ENCODE measurements at regions not wholly inside any gene's neighbourhood (a gene's known extent, or its start where the extent isn't known, plus 50 kb on each side); places are given as distances from the start of the nearest gene placed in this dataset.

DNA sequence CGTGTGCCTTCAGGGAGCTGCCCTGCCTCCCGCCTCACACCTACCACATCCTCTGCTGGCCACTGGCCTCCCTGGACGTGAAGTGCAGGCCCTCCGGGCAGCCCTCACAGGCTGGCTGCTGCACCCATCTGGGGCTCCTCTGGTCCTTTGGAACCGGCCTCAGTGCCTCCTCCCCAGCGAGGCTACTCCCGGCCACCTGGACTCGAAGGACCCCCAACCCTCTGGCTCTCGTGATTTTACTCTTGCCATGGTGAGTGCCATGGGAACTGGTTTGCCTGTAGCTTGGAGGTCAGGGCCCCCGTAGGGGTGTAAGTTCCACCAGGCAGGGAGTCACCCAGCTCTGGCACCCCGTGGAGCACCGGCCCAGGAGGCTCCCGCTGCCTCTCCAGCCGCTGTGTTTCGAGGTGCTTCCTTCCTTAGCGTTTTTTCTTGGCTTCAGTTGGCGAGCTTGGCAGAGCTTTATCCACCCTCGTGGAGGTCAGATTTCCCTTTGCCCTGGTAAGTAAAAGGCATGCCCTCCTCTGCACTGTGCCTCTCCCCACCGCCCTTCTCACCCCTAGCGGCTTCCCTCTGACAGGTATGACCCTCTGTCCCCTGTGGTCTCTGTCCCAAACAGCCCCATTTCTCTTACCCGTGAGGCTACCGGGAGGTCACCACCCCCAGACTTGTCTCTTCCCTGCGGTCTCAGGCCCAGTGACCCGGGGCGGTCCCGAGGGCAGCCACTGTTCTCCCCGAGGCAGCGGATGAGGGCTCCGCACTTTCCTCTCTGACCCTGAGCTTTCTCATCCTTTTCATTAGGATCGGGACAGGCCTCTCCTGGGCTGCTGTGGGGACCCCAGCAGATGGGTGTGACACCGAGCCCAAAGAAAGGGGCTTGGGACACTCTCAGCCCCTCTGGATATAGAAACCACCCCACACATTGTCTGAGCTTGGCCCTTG lies 203.1 kb upstream of the C14orf180 start:
- Mint-ChIP-seq H3K27me3 (ENCODE audit: low read depth) (peaks cover 3% of the 10 kb centered on the region; the same call in 1 of the 2 replicates), H3K36me3 (peaks cover 4% of the 10 kb centered on the region; the same call in 1 of the 2 replicates), H3K9me3 (peaks cover 24% of the 10 kb centered on the region), H3K4me1 (no peaks in the 10 kb centered on the region), H3K27ac (no peak overlapping the region), H3K4me3 (no peak overlapping the region)
- ChIA-PET POLR2A (no interaction called here), CTCF (interaction anchor here (1.6 kb wide), 1 partner anchor 15 kb away, joined by 3 read pairs; no protein-coding TSS in a partner anchor)
- ATAC-seq = no peak
- DNase-seq (ENCODE audit: low spot score) = no peak
- TF ChIP-seq GABPB1 (CRISPR knock-in tag; IDR thresholded peaks at IDR 0.05) (no peak), NFE2L1 (CRISPR knock-in tag; IDR thresholded peaks at IDR 0.05) (no peak), FOXJ3 (CRISPR knock-in tag; IDR thresholded peaks at IDR 0.05; ENCODE audit: borderline replicate concordance) (no peak), KAT7 (CRISPR knock-in tag; IDR thresholded peaks at IDR 0.05; ENCODE audit: borderline replicate concordance) (no peak), ATF1 (CRISPR knock-in tag; IDR thresholded peaks at IDR 0.05) (no peak), ZNF671 (CRISPR knock-in tag; IDR thresholded peaks at IDR 0.05) (no peak), FOXK1 (CRISPR knock-in tag; IDR thresholded peaks at IDR 0.05) (no peak), SP1 (CRISPR knock-in tag; conservative IDR thresholded peaks at IDR 0.05) (no peak), ZNF121 (CRISPR knock-in tag; IDR thresholded peaks at IDR 0.05) (no peak), SMAD3 (CRISPR knock-in tag; IDR thresholded peaks at IDR 0.05; ENCODE audit: borderline replicate concordance) (no peak), ESRRA (CRISPR knock-in tag; IDR thresholded peaks at IDR 0.05; ENCODE audit: borderline replicate concordance) (no peak)
- TF ChIP-seq, protein P1, sequence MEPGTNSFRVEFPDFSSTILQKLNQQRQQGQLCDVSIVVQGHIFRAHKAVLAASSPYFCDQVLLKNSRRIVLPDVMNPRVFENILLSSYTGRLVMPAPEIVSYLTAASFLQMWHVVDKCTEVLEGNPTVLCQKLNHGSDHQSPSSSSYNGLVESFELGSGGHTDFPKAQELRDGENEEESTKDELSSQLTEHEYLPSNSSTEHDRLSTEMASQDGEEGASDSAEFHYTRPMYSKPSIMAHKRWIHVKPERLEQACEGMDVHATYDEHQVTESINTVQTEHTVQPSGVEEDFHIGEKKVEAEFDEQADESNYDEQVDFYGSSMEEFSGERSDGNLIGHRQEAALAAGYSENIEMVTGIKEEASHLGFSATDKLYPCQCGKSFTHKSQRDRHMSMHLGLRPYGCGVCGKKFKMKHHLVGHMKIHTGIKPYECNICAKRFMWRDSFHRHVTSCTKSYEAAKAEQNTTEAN (CRISPR knock-in tag; IDR thresholded peaks at IDR 0.05) = no peak
- TF ChIP-seq, protein P2, sequence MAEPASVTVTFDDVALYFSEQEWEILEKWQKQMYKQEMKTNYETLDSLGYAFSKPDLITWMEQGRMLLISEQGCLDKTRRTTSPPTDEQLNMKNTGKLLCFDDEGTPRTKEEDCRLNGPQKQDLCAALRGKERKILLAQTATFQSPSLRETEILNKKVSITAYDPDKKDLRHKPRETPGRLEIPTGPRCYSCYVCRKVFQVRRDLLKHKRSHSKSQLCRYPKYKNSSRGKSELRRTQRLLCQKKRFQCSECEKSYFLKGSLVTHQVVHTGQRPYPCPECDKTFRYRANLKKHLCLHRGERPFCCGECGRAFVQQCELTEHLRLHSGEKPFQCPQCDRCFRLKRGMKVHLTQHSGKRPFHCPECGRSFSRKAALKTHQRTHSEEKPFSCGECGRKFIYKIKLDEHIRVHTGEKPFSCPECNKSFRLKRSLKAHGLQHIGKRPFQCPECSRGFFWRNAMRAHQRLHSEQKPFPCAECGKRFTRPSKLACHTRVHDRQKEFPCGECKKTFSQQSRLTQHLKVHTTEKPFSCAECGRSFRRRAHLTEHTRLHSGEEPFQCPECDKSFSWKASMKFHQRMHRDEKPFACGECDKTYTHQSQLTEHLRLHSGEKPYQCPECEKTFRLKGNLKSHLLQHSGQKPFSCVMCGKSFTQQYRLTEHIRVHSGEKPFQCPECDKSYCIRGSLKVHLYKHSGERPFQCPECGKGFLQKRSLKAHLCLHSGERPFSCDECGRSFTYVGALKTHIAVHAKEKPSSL (CRISPR knock-in tag; conservative IDR thresholded peaks at IDR 0.05) = no peak
- TF ChIP-seq, protein P3, sequence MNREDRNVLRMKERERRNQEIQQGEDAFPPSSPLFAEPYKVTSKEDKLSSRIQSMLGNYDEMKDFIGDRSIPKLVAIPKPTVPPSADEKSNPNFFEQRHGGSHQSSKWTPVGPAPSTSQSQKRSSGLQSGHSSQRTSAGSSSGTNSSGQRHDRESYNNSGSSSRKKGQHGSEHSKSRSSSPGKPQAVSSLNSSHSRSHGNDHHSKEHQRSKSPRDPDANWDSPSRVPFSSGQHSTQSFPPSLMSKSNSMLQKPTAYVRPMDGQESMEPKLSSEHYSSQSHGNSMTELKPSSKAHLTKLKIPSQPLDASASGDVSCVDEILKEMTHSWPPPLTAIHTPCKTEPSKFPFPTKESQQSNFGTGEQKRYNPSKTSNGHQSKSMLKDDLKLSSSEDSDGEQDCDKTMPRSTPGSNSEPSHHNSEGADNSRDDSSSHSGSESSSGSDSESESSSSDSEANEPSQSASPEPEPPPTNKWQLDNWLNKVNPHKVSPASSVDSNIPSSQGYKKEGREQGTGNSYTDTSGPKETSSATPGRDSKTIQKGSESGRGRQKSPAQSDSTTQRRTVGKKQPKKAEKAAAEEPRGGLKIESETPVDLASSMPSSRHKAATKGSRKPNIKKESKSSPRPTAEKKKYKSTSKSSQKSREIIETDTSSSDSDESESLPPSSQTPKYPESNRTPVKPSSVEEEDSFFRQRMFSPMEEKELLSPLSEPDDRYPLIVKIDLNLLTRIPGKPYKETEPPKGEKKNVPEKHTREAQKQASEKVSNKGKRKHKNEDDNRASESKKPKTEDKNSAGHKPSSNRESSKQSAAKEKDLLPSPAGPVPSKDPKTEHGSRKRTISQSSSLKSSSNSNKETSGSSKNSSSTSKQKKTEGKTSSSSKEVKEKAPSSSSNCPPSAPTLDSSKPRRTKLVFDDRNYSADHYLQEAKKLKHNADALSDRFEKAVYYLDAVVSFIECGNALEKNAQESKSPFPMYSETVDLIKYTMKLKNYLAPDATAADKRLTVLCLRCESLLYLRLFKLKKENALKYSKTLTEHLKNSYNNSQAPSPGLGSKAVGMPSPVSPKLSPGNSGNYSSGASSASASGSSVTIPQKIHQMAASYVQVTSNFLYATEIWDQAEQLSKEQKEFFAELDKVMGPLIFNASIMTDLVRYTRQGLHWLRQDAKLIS (CRISPR knock-in tag; IDR thresholded peaks at IDR 0.05; ENCODE audit: borderline replicate concordance) = no peak

DNA sequence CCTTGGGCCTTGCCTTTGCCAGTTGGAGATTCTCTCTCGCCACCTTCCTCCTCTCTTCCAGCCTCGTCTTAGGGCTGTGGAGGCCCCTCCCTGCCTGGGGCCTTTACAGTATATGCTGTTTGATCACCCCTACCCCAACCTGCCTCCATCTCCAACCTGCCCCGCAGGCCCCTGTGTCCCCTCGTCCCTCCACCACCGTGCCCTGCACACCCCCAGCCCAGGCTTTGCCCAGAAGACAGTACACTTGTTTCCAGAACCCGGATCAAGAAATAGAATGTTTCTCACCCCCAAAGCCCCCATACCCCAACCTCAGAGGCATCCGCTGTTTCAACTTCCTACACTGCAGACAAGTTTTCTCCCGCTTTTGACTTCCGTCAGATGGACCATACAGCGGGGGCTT lies 202.3 kb upstream of the C14orf180 start:
- POLR2A ChIA-PET = no interaction called here
- Mint-ChIP-seq H3K27me3 (ENCODE audit: low read depth) (peaks cover 3% of the 10 kb centered on the region; the same call in 1 of the 2 replicates), H3K9me3 (peaks cover 28% of the 10 kb centered on the region), H3K4me1 (no peaks in the 10 kb centered on the region), H3K4me3 (no peak overlapping the region), H3K36me3 (peaks cover 6% of the 10 kb centered on the region; the same call in 1 of the 2 replicates), H3K27ac (no peak overlapping the region)
- CTCF ChIA-PET = interaction anchor here (1.6 kb wide), 1 partner anchor 14 kb away, joined by 3 read pairs; no protein-coding TSS in a partner anchor
- DNase-seq (ENCODE audit: low spot score) (no peak), ATAC-seq (no peak)
- TF ChIP-seq, protein P4, sequence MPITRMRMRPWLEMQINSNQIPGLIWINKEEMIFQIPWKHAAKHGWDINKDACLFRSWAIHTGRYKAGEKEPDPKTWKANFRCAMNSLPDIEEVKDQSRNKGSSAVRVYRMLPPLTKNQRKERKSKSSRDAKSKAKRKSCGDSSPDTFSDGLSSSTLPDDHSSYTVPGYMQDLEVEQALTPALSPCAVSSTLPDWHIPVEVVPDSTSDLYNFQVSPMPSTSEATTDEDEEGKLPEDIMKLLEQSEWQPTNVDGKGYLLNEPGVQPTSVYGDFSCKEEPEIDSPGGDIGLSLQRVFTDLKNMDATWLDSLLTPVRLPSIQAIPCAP (CRISPR knock-in tag; IDR thresholded peaks at IDR 0.05) = no peak
- TF ChIP-seq, protein P5, sequence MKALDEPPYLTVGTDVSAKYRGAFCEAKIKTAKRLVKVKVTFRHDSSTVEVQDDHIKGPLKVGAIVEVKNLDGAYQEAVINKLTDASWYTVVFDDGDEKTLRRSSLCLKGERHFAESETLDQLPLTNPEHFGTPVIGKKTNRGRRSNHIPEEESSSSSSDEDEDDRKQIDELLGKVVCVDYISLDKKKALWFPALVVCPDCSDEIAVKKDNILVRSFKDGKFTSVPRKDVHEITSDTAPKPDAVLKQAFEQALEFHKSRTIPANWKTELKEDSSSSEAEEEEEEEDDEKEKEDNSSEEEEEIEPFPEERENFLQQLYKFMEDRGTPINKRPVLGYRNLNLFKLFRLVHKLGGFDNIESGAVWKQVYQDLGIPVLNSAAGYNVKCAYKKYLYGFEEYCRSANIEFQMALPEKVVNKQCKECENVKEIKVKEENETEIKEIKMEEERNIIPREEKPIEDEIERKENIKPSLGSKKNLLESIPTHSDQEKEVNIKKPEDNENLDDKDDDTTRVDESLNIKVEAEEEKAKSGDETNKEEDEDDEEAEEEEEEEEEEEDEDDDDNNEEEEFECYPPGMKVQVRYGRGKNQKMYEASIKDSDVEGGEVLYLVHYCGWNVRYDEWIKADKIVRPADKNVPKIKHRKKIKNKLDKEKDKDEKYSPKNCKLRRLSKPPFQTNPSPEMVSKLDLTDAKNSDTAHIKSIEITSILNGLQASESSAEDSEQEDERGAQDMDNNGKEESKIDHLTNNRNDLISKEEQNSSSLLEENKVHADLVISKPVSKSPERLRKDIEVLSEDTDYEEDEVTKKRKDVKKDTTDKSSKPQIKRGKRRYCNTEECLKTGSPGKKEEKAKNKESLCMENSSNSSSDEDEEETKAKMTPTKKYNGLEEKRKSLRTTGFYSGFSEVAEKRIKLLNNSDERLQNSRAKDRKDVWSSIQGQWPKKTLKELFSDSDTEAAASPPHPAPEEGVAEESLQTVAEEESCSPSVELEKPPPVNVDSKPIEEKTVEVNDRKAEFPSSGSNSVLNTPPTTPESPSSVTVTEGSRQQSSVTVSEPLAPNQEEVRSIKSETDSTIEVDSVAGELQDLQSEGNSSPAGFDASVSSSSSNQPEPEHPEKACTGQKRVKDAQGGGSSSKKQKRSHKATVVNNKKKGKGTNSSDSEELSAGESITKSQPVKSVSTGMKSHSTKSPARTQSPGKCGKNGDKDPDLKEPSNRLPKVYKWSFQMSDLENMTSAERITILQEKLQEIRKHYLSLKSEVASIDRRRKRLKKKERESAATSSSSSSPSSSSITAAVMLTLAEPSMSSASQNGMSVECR (CRISPR knock-in tag; IDR thresholded peaks at IDR 0.05; ENCODE audit: borderline replicate concordance) = no peak
- TF ChIP-seq ZNF263 (CRISPR knock-in tag; IDR thresholded peaks at IDR 0.05; ENCODE audit: low read depth) = no peak
- TF ChIP-seq, protein P6, sequence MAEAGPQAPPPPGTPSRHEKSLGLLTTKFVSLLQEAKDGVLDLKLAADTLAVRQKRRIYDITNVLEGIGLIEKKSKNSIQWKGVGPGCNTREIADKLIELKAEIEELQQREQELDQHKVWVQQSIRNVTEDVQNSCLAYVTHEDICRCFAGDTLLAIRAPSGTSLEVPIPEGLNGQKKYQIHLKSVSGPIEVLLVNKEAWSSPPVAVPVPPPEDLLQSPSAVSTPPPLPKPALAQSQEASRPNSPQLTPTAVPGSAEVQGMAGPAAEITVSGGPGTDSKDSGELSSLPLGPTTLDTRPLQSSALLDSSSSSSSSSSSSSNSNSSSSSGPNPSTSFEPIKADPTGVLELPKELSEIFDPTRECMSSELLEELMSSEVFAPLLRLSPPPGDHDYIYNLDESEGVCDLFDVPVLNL (CRISPR knock-in tag; IDR thresholded peaks at IDR 0.05; ENCODE audit: borderline replicate concordance, low read depth) = no peak

Data from WTC11 (cell line).